HG03354 (cell line): ENCODE measurements at regions not wholly inside any gene's neighbourhood (a gene's known extent, or its start where the extent isn't known, plus 50 kb on each side); places are given as distances from the start of the nearest gene placed in this dataset.
"Not testable (repeated sequence)": the region's sequence is repeated elsewhere in the genome, so short reads cannot be mapped to it uniquely, and the experiment has no call there.

Source experiments
- ATAC-seq: cut with Tn5 transposase; IDR thresholded peaks from one replicate; pipeline ENCODE4 v1.9.1; 2021; ENCODE audit warnings: mild to moderate bottlenecking; ENCODE audit not compliant: unreplicated experiment, poor library complexity, severe bottlenecking

DNA sequence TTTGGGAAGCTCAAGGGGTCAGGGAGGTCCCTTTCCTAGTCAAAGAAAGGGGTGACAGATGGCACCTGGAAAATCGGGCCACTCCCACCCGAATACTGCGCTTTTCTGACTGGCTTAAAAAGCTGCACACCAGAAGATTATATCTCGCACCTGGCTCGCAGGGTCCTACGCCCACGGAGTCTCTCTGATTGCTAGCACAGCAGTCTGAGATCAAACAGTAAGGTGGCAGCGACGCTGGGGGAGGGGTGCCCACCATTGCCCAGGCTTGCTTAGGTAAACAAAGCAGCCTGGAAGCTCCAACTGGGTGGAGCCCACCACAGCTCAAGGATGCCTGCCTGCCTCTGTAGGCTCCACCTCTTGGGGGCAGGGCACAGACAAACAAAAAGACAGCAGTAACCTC lies 228.4 kb upstream of the FBXL7 start:
- not testable (repeated sequence) for ATAC-seq

DNA sequence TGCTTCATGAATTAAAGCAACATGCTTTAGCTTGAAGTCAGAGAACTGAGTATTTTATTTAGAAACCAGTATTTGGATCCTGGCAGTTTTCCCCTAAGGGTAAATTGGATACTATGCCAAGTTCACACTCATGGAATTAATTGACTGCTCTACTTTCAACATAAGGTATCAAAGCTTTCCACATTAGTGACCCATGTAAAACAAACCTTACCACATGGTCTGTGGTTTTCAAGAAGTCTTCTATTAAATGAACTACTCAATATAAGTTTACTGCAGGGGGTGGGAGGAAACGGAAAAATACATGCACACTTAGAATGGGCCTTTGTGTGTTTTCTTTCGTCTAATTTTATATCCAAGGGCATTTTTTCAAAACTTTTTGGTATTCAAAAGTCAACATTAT lies 232.0 kb upstream of the FBXL7 start:
- no peak for ATAC-seq

DNA sequence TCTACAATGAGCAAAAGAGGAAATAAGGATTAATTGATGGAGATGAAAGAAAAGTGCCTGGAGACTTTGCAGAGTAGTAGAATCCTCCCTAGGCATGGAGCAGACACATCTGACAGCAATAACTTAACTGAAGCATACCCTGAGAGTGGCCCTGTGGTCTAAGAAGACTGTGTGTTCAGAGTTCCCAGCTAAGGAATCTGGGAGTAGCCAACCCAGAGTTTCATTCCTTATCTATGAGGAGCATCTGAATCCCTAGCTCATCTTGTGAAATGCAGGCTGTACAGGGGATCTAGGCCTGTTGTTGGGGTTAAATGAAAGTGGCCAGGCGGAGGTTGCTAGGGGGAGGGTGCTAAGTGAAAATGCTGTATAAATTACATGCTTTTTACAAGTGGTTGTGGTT lies 233.1 kb upstream of the FBXL7 start:
- ATAC-seq, result no peak

DNA sequence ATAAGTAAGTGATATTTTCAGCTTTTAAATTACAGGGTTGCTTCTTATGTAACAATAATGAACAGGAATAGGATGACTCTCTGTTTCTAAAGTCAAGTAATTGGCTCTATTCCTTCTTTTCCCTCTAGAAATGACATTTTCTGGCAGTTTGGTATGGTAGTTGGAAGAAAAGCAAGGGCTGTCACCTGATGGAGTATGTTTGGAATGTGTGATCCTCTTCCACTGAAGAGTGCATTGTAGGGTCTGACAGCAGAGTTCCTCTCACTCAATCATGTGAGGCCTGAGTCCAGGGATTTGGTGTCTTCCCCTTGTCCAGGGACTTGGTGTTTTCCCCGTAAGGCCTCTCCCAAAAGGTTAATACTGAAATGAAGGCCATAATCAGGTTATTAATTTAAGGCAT lies 233.8 kb upstream of the FBXL7 start:
- ATAC-seq, result no peak

DNA sequence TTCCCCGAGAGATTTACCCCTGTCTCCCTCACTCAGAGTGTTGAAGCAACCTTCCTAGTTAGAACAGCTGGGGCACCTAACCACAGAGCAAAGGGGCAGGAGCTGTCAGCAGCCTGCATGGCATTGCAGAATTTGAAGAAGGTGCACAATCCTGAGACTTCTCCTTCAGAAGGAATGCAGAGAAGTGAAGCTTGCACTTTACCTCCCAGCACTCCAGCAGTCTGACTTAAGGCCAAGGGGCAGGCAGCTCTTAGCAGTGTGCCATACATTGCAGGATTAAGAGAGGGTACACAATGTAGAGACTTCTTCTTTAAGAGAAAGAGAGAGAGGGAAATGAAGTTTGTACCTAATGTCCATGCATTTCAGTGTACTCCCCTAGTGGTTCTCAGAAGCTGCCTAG lies 236.0 kb upstream of the FBXL7 start:
- no peak for ATAC-seq

DNA sequence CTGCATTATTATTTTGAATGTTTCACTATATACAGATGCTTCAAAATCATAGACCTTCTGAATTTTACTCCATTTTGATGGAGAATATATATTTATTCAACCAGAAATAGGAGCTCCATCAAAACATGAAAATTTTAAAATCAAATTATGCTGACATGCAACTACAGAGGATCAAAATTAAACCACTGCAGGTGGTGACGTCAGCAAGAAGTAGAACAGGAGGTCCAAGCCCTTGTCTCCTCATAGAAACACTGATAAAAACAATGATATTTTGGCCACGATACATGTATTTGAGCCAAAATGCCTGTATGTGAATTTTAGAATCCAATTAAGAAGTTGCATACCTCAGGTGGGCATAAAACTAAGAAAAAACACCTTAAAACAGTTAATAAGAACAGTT lies 236.6 kb upstream of the FBXL7 start:
- ATAC-seq, result no peak

DNA sequence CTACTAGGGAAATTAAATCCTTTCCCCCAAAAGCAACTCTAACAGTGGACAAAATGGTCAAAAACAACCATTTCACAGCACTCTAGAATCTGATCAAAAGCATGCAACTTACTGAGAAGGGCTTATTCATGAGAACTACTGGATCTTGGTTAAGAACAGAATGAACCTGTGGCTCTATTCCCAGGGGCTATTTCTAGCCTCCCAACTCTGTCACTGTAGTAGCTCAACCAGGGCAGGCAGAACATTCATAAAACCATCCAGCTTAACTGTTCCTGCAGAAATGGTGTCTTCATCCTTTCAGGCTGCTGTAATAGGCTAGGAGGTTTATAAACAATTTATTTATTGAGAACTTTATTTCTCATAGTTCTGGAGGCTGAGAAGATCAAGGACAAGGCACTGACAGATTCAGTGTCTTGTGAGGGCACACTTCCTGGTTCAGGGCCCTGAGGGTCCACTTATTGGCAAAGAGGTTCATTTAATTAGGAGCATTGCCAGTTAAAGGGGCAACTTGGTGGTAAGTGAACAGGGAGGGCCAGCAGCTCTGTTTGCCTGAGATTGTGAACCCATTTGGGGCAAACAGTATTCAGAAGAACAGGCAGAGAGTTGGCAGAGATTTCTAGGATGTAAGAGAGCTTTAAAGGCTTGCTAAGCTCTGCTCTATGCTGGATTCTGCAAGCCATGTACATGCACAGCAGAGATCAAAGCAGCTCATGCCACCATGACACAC lies 238.5 kb upstream of the FBXL7 start:
- ATAC-seq, result no peak

DNA sequence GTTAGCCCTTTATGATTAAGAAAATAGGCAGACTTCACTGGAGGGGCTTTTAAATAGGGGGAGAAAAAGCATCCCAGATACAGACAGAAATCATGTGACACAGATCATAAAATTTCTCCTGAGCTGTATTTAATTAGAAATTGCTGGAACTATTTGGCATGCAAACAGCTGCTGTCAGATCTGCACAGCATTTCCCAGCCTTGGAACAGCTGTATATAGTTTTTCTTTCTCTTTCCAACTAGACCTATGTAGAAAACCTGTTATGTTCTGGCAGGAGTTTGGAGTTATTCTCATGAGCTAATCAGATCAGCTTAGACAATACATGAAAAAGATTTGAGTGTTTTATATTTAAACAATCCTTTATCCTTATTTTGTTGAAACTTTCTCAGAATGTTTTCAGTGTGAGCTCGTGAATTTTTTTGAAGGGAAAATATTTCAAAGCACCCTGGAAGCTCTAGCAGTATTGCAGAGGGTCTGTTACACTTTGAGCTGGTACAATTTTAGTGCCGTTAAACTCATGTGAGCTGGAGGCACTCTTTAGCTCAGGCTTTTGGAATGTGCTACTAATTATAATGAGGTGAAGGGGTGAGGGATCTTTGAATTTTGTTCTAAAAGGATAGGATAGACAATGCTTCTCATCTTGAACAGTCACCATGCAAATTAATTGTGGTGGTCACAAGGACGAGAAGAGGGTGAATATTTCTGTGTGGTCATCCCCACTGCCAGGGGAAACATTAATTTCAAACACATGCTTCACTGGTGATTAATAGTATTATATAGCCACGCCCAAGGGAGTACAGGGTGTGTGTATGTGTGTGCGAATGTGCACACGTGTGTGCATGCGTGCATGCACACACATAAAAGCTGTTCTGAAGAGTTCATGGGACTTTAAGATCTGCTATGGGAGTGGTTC lies 239.4 kb upstream of the FBXL7 start:
- no peak for ATAC-seq

DNA sequence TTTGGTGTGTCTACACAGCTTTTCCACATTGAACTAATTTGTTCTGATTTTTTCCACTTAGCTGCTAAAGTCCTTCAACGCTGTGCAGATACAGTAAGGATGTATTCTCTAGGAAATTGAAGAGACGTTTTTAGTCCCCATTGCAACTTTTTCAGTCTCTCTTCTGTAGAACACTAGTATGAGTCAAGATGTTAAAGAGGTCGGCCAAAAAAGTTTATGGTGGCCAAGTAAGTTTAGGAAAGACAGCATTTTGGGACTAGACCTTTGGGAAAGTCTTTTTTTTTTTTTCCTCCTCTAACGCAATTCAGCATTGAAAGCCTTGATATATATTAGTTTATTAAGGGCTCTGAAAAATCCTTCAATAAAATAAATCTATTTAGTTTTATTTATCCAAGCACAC lies 243.5 kb upstream of the FBXL7 start:
- ATAC-seq, result no peak

DNA sequence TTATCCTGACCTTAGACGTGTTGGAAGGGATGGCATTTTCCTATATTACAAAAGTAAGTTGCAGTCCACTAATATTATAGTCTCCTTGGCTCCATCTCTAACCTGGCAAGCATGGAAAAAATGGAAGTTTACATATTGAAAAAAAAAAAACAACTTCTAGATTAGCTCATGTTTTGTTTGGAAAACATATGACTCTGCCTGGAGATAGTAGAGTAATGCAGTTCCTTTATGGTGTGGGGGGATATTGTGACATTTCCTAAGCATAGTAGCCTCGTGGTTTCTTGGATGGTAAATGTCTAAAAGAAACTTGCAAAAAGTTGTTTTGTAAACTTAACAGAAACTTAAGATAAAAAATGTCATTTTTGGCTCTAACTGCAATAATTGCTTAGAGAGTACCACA lies 244.4 kb upstream of the FBXL7 start:
- no peak for ATAC-seq

DNA sequence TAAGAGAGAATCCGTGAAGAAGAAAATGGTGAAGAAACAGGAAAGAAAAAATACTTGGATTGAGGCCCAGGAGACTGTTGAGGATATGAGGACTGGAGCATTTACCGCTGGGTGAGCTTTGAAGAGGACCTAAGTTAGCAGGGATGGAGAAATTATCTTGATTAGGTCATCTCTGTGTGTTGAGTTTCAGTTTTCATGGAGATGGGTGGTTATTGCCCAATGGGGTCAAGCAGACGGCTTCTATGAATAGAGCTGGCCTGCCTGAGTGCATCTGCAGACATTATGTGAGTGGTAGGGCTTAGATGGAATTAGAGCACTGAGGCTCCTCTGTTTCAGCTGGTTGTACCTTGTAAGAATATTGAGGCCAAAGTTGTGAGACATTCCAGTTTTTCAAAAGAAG lies 245.4 kb upstream of the FBXL7 start:
- ATAC-seq, result no peak

DNA sequence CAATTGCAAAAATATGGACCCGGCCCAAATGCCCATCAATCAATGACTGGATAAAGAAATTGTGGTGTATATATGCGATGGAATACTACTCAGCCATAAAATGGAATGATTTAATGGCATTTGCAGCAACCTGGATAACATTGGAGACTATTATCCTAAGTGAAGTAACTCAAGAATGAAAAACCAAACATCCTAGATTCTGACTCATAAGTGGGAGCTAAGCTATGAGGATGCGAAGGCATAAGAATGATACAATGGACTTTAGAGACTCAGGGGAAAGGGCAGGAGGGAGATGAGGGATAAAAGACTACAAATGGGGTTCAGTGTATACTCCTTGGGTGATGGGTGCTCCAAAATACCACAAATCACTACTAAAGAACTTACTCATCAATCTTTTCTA lies 247.6 kb upstream of the FBXL7 start:
- ATAC-seq, result no peak

DNA sequence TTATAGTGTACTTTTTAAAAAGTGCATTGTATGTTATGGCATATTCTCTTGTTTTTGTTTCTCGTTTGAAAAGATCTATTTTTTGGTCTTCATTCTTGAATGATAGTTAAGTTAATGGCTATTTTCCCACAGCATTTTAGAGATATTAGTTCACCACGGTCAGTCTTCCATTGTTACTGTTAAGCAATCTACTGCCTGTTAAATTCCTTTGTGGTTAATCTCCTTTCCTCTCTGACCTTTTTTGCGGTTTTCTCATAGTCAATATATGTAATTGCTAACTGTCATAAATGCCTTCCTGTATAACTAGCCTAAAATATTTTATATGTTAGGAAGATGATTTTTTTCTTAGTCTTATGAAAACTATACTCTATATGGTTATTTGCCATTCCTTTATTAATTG lies 250.8 kb upstream of the FBXL7 start:
- ATAC-seq, result no peak

DNA sequence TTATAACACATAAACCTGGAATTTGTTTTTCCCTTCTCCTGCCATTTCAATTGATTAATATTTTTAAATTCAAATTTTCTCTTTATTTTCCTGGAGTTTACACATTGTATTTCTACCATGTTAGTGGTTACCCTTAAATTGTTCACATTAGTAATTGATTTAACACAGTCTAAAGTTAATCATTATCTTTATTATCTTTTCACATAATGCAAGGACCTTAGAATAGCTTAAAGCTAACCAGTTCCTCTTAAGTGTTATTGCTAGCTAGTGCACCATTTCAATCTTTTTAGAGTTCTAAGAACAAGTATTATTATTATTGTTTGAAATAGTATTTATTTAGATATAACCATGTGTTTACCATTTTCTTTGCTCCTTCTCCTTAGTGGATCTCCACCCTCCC lies 251.2 kb upstream of the FBXL7 start:
- no peak for ATAC-seq

DNA sequence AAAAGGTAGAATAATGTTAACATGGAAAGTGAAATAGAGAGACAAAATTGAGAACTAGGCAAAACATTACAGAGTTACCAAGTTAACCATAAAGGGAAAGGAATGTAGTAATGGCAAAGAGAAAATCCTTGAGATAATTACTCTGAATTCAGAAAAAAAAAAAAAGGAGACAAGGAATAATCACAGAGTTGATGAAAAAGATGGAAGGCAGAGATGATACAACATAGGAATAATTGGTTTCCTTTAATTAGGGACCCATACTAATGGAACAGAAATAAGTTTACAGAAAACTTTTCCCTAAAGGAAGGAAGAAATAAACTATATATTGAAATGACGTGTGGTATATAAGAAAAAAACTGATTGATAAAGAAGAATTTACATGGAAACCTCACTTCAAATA lies 254.1 kb upstream of the FBXL7 start:
- ATAC-seq, result no peak

DNA sequence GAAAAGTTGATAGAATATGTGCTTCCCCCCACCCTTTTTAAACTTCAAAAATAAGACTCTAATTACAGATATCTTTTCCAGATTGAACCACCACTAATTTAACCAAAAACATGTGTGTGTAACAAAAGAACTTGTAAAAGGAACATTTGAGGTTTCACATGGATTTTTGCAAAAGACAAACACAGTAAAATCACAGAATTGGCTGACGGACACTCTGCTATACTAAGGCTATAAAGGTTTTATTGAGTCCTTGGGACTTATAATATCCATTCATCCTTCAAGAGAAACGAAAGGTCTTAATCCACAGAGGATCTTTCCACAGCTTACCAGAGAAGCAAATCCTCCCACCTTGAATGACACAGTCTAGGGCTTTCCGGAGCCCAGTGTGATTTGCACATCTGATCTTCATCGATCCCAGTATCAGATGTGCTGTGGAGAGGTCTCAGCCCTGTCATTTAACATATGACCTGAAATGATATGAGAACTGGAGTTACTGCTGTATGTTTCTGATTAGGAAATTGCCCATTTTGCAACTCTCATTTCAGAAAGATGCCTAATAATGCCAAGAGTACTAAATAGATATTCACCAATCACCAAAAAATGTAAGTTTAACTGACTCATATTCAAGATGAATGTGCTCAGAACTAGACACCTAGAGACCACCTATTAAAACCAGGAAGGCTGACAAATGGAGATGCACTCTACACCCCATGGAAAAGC lies 256.5 kb upstream of the FBXL7 start:
- ATAC-seq, result no peak

DNA sequence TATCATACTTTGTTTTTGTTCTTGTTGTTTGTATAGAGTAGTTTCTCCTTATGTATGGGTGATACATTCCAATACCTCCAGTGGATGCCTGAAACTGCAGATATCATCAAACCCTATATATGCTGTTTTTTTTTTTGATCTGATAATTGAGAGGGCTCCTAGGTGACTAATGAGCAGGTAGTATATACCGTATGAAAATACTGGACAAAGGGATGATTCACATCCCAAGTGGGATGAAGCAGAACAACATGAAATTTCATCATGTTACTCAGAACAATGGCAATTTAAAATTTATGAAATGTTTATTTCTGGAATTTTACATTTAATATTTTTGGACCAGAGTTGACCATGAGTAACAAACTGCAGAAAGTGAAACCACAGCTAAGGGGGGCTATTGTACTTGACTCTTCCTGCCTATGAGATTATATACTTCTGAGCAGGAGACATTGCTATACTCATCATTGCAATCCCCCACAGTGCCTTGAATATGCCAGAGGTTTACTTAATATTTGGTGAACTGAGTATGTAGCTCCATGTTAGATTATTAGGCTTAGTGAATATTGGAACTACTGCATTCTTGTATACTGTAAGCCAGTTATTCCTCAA lies 258.7 kb upstream of the FBXL7 start:
- ATAC-seq, result no peak

DNA sequence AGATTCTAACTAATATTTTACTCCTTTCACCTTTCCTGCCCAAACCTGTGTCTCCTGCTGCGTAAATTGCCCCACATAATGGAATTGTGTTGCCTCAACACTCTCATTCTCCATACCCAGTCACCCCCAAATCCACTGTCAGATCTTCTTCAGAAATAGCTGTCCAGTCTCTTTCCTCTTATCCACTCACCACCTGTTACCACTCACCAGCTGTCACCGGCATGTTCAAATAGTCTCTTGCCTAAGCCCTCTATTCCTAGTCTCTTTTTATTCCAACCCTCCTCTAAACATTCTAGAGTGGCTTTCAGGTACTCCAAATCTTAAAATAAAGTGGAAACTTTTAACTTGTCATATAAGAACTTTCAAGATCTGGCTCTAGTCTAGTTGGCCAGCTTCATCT lies 262.0 kb upstream of the FBXL7 start:
- ATAC-seq, result no peak

DNA sequence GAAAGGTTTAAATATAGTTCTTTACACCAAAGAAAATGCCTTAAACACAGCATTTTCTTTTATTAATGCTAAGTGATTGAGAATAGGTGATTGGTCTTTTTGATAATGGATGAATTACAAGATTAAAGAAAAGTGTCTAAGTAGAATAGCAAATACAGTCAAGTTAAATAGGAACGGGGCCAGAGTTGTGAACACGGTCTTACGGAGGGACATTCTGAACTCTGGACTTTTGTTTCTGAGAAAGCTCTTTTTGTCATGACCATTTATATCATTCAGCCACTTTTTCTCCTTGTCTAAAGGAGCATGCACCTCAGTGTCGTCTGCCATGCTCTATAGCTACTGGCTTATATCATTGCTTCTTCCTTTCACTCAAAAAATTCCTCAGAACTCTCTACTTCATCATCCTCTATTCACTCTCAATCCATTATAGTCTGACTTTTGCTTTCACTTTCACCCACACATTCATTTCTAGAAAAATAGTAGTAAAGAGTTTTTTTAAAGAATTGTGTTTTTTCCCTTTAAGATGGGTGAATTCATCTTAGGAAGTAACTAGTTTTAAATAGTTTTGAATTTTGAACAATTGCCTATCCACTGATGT lies 263.0 kb upstream of the FBXL7 start:
- no peak for ATAC-seq

DNA sequence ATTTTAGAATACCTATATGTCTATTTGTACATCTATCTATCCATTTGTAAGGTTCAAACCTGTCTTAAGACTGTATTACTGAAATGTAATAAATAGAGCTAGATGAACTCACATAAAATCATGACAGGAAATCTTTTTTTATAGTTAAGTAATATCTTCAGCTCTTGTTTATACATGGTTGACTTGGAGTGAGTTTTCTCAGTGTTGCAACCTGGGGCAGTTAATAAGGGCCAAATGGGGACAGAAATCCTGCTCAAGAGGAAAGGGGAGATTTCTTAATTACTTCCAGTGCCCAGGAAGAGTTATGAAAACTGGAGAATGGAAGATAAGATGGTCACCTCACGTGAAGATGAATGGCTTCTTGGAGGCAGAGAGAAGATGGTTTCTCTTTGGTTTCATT lies 265.1 kb upstream of the FBXL7 start:
- ATAC-seq, result no peak
